Duodenal mucosa (tissue), 2 donors: ENCODE measurements at regions not wholly inside any gene's neighbourhood (a gene's known extent, or its start where the extent isn't known, plus 50 kb on each side); places are given as distances from the start of the nearest gene placed in this dataset.
"Not testable (repeated sequence)": the region's sequence is repeated elsewhere in the genome, so short reads cannot be mapped to it uniquely, and the experiment has no call there.

ENCODE experiments used
- H3K27ac ChIP-seq: one replicate; pipeline ENCODE4 v1.7.0; 2013; ENCODE audit warnings: low read depth, low read length
- H3K27me3 ChIP-seq, 2 donors: one replicate each; pipeline ENCODE4 v1.7.0; 2013; ENCODE audit warnings: low read length in 2 of 2, control low read depth in 1 of 2; ENCODE audit not compliant: insufficient read depth in 2 of 2, control insufficient read depth in 1 of 2
- H3K36me3 ChIP-seq, 2 donors: one replicate each; pipeline ENCODE4 v1.7.0; 2013; ENCODE audit warnings: low read length in 2 of 2, control low read depth in 1 of 2; ENCODE audit not compliant: insufficient read depth in 2 of 2, control insufficient read depth in 1 of 2
- H3K4me1 ChIP-seq, 2 donors: one replicate each; pipeline ENCODE4 v1.7.0; 2013; ENCODE audit warnings: low read length in 2 of 2, control low read depth in 1 of 2; ENCODE audit not compliant: insufficient read depth in 2 of 2, control insufficient read depth in 1 of 2
- H3K4me3 ChIP-seq, 2 donors: one replicate each; pipeline ENCODE4 v1.7.0; 2013; ENCODE audit warnings: low read length in 2 of 2, low read depth in 1 of 2
- H3K9ac ChIP-seq, 2 donors: one replicate each; pipeline ENCODE4 v1.7.0; 2013; ENCODE audit warnings: low read length in 2 of 2, low read depth in 1 of 2
- H3K9me3 ChIP-seq, 2 donors: one replicate each; pipeline ENCODE4 v1.7.0; 2013; ENCODE audit warnings: low read length in 2 of 2, control low read depth in 1 of 2; ENCODE audit not compliant: control insufficient read depth in 1 of 2

DNA sequence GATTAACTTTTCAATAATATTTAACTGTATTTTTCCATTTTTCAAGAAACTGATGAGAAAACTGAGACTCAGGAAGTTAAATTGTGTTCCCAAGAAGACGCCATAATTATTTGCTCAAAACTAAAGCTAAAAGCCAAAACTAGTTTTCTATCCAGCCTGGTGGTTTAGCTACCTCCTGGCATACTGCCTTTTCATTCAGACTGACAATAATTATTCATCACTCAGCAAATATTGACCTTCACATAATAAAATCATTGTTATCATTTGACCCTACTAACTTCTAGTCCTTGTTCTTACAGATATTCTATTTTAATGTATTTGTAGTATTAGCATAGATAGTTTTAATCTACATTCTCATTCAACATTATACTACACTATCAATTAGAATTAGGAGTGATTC, 210.6 kb upstream of the GADL1 start:
- H3K36me3 ChIP-seq = no peaks in the 10 kb centered on the region
- no peak overlapping the region for H3K27ac ChIP-seq
- no peaks in the 10 kb centered on the region for H3K4me1 ChIP-seq
- no peak overlapping the region for H3K9ac ChIP-seq
- no peaks in the 10 kb centered on the region for H3K9me3 ChIP-seq
- H3K4me3 ChIP-seq = no peak overlapping the region
- H3K27me3 ChIP-seq = no peaks in the 10 kb centered on the region

DNA sequence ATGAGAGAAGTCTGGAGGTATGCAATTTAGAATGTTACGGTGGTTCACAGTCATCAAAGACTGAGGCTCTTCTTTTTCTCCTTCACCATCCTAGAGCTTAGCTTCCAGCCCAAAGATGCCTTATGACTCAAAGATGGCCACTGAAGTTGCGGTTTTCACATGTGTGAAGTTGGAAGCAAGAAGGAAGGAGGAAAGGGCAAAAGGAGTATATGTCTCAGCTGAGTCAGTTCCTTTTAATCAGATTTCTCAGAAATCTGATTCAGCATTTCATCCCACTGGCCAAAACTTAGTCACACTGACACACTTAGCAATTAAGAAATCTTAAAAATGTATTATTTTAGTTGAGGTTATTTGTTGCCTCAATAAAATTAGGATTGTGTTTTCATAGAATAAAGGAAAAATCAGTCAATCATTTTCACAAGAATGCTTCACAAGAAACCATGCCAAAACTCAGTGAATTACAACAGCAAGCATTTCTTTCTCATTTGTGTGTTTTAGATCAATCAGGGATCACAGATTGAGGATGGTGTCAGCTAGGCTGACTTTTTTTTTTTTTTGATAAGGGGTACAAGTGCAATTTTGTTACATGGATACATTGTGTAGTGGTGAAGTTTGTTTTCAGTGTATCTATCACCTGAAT, 211.1 kb upstream of the GADL1 start:
- Histone ChIP-seq H3K36me3 (no peaks in the 10 kb centered on the region), H3K9ac (no peak overlapping the region), H3K4me3 (no peak overlapping the region), H3K4me1 (no peaks in the 10 kb centered on the region), H3K9me3 (no peaks in the 10 kb centered on the region), H3K27me3 (no peaks in the 10 kb centered on the region), H3K27ac (no peak overlapping the region)

DNA sequence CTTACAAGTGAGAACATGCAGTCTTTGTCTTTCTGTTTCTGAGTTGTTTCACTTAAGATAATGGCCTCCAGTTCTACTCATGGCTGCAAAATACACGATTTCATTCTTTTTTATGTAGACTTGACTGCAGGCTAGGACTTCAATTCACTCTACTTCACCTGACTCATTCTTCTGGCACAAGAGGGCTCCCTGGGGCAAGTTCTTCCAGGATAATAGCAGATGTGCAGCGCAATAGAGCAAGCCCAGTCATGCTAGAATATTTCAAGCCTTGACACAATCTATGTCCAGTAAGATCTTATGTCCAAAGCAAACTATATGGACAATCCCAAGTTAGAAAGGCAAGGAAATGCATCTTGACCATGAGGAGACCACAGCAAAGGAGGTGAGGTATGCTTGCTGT, 211.7 kb upstream of the GADL1 start:
- Histone ChIP-seq H3K27ac (no peak overlapping the region), H3K9ac (no peak overlapping the region), H3K4me1 (no peaks in the 10 kb centered on the region), H3K27me3 (no peaks in the 10 kb centered on the region), H3K36me3 (no peaks in the 10 kb centered on the region), H3K9me3 (no peaks in the 10 kb centered on the region), H3K4me3 (no peak overlapping the region)

DNA sequence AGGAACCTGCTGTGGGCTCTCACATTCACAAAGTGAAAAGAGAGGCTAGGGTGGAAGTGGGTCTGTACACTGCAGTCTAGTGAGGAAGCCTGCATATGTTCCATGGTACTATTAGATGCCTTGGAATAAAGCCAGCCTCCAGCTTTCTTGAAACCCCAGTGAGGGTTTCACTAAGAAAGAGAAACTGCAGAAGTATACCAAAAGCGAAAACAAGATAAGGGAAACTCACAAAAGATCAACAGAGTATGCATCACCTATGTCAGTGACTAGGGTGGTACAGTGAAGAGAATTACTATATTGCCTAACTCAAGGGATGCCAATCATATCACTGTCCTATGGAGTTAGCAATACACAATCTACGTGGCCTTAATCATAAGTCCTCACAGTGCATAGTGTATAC, 212.5 kb upstream of the GADL1 start:
- H3K27ac ChIP-seq = no peak overlapping the region
- no peak overlapping the region for H3K9ac ChIP-seq
- no peaks in the 10 kb centered on the region for H3K27me3 ChIP-seq
- H3K9me3 ChIP-seq = no peaks in the 10 kb centered on the region
- no peaks in the 10 kb centered on the region for H3K36me3 ChIP-seq
- H3K4me1 ChIP-seq = no peaks in the 10 kb centered on the region
- no peak overlapping the region for H3K4me3 ChIP-seq

DNA sequence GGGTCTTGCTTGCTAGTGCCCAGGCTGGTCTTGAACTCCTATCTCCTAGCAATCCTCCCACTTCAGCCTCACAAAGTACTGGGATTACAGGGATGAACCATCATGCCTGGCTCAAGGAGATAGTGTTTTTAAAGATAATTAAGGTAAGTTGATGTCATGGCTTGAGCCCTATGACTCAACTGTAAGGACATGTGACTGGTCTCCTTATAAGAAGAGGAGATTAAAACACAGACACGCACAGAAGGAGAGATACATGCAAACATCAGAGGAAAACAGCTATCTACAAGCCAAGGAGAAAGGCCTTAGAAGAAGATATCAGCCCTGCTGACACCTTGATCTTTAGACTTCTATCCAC, 220.4 kb upstream of the GADL1 start:
- Histone ChIP-seq H3K36me3 (no peaks in the 10 kb centered on the region), H3K9ac (no peak overlapping the region), H3K27ac (no peak overlapping the region), H3K27me3 (no peaks in the 10 kb centered on the region), H3K4me1 (no peaks in the 10 kb centered on the region), H3K9me3 (no peaks in the 10 kb centered on the region), H3K4me3 (no peak overlapping the region)

DNA sequence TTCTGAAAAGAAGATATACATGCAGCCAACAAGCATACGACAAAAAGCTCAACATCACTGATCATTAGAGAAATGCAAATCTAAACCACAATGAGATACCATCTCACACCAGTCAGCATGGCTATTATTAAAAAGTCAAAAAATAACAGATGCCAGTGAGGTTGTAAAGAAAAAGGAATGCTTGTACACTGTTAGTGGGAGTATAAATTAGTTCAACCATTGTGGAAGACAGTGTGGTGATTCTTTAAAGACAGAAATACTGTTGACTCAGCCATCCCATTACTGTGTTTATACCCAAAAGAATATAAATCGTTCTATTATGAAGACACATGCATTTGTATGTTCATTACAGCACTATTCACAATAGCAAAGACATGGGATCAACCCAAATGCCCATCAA, 221.1 kb upstream of the GADL1 start:
- not testable (repeated sequence) for H3K9me3 ChIP-seq, H3K27me3 ChIP-seq, H3K27ac ChIP-seq, H3K4me3 ChIP-seq, H3K9ac ChIP-seq, H3K4me1 ChIP-seq, H3K36me3 ChIP-seq

DNA sequence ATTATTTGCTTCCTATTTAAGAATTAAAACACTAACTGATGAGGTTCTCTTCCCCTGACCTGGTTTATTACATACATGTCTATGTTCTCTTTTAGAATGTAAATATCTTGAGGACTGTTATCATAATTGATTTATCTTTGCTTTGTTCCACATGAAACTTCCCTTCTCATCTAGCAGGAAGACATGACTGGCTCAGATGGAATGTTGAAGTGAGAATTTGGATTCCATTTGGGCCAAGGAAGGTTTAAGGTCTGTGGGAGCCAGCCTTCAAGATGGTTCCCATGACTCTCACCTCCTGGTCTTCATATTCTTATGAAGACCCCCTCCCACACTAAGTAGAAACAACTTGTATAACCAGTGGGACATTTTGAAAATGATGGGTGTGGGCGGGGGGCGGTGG, 222.2 kb upstream of the GADL1 start:
- no peak overlapping the region for H3K27ac ChIP-seq
- H3K27me3 ChIP-seq = no peaks in the 10 kb centered on the region
- H3K4me3 ChIP-seq = no peak overlapping the region
- no peaks in the 10 kb centered on the region for H3K4me1 ChIP-seq
- no peak overlapping the region for H3K9ac ChIP-seq
- no peaks in the 10 kb centered on the region for H3K36me3 ChIP-seq
- H3K9me3 ChIP-seq = no peaks in the 10 kb centered on the region

DNA sequence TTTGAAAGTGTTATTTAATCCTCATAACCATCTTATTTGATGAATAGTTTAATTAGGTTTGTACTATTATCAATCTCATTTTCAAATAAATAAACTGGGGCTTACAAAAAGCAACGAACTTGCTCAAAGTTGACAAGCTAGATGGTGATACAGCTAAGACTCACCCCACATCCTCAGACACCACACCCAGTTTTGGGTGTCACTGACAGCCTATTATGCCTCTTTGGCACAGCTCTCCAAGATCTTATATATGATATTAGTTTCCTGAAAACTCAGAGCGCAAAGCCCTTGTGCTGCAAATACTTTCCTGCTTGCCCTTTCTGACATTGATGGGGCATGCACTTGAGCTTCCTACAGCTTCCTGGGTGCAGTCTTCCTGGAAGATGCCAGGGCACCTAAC, 223.4 kb upstream of the GADL1 start:
- no peaks in the 10 kb centered on the region for H3K9me3 ChIP-seq
- no peaks in the 10 kb centered on the region for H3K4me1 ChIP-seq
- no peak overlapping the region for H3K9ac ChIP-seq
- no peaks in the 10 kb centered on the region for H3K27me3 ChIP-seq
- H3K36me3 ChIP-seq = no peaks in the 10 kb centered on the region
- H3K27ac ChIP-seq = no peak overlapping the region
- no peak overlapping the region for H3K4me3 ChIP-seq

DNA sequence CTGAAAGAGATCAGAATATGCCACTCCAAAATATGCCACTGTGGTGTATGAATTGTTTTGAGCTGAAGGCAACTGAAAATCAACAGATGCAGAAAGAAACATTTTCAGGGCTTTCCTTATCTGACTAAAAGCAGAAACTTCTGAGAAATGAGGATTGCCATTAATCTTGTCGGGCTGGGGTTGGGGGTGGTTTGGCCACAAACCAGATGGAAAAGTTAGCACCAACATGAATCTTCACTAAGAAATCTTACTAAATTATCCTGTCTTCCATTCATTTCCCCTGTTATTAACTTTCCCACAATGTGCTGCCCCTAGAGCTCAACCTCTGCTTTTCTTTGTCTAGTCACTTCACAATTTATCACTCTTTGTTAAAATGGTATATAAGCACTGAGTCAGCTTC, 229.9 kb upstream of the GADL1 start:
- H3K36me3 ChIP-seq = no peaks in the 10 kb centered on the region
- no peaks in the 10 kb centered on the region for H3K4me1 ChIP-seq
- no peak overlapping the region for H3K27ac ChIP-seq
- H3K9me3 ChIP-seq = no peaks in the 10 kb centered on the region
- H3K9ac ChIP-seq = no peak overlapping the region
- H3K4me3 ChIP-seq = no peak overlapping the region
- no peaks in the 10 kb centered on the region for H3K27me3 ChIP-seq

DNA sequence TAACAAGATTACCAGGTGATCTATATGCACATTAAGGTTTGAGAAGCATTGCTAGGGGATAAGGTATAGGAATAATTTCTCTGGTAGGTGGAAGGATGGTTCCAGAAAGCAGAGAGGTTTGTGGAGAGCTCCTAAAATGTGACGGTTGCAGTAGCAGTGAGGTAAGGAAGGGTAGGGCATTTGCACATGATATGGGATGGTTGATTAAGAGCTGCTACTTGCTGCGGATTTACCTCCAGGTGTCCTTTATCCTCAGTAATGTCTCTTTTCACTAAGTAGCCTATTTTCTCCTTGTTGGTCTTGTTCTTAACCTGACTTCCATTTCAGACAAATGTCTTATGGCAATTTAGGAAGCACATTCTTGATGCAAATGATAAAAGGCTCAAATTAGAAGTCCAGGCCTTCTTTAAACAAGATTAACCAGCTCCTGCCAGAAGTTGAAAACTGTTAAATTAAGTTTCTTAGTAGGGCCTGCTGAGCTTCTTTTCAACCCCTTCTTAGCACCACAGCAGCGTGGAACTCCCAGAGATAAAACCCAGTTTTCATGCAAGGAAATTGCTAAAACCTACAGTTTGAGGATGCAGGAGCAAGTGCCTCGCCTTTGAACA, 231.1 kb upstream of the GADL1 start:
- no peak overlapping the region for H3K4me3 ChIP-seq
- no peaks in the 10 kb centered on the region for H3K9me3 ChIP-seq
- H3K9ac ChIP-seq = no peak overlapping the region
- H3K27ac ChIP-seq = no peak overlapping the region
- H3K4me1 ChIP-seq = no peaks in the 10 kb centered on the region
- H3K27me3 ChIP-seq = no peaks in the 10 kb centered on the region
- H3K36me3 ChIP-seq = no peaks in the 10 kb centered on the region

DNA sequence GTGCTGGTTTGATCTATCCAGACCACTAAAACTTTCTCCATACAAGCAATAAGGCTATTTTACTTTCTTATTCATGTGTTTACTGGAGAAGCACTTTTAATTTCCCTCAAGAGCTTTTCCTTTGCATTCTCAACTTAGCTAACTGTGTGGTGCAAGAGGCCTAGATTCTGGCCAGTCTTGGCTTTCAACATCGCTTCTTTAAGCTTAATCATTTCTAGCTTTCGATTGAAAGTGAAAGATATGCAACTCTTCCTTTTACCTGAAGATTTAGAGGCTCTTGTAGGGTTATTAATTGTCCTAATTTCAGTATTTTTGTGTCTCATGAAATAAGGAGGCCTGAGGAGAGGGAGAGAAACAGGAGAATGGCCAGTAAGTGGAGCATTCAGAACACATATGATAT, 234.8 kb upstream of the GADL1 start:
- no peak overlapping the region for H3K4me3 ChIP-seq
- H3K9ac ChIP-seq = no peak overlapping the region
- no peaks in the 10 kb centered on the region for H3K4me1 ChIP-seq
- H3K27ac ChIP-seq = no peak overlapping the region
- no peaks in the 10 kb centered on the region for H3K36me3 ChIP-seq
- H3K27me3 ChIP-seq = no peaks in the 10 kb centered on the region
- H3K9me3 ChIP-seq = no peaks in the 10 kb centered on the region
